ENCODE measurements at regions not wholly inside any gene's neighbourhood (a gene's known extent, or its start where the extent isn't known, plus 50 kb on each side); places are given as distances from the start of the nearest gene placed in this dataset.
A peak's percentile ranks its signal among the peaks of the same experiment; 100 is the strongest.
"Not testable (repeated sequence)": the region's sequence is repeated elsewhere in the genome, so short reads cannot be mapped to it uniquely, and the experiment has no call there.

GRCh38 chr5:104456122-104456521 is 893.5 kb upstream of the NUDT12 start:
- no peak overlapping the region for H3K27ac ChIP-seq (ENCODE audit: low read depth, low read length)
- no peaks in the 10 kb centered on the region for H3K27me3 Mint-ChIP-seq (ENCODE audit: insufficient read depth)
- H3K36me3 Mint-ChIP-seq (ENCODE audit: low read depth) = peaks cover 2% of the 10 kb centered on the region
- H3K9me3 ChIP-seq (ENCODE audit: control insufficient read depth, low read length) = peaks cover 5% of the 10 kb centered on the region
- H3K27me3 ChIP-seq (ENCODE audit: control insufficient read depth, insufficient read depth, low read length, poor library complexity, severe bottlenecking) = no peaks in the 10 kb centered on the region
- peaks cover 11% of the 10 kb centered on the region for H3K4me1 Mint-ChIP-seq
- H3K4me3 Mint-ChIP-seq = no peak overlapping the region
- TF ChIP-seq, protein P1, sequence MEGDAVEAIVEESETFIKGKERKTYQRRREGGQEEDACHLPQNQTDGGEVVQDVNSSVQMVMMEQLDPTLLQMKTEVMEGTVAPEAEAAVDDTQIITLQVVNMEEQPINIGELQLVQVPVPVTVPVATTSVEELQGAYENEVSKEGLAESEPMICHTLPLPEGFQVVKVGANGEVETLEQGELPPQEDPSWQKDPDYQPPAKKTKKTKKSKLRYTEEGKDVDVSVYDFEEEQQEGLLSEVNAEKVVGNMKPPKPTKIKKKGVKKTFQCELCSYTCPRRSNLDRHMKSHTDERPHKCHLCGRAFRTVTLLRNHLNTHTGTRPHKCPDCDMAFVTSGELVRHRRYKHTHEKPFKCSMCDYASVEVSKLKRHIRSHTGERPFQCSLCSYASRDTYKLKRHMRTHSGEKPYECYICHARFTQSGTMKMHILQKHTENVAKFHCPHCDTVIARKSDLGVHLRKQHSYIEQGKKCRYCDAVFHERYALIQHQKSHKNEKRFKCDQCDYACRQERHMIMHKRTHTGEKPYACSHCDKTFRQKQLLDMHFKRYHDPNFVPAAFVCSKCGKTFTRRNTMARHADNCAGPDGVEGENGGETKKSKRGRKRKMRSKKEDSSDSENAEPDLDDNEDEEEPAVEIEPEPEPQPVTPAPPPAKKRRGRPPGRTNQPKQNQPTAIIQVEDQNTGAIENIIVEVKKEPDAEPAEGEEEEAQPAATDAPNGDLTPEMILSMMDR (conservative IDR thresholded peaks at IDR 0.05) = no peak
- H3K27ac Mint-ChIP-seq = no peak overlapping the region
- H3K36me3 ChIP-seq (ENCODE audit: control insufficient read depth, insufficient read depth, low read length) = no peaks in the 10 kb centered on the region
- H3K9ac ChIP-seq (ENCODE audit: extremely low read depth, low read length, poor library complexity, severe bottlenecking) = no peak overlapping the region
- no peaks in the 10 kb centered on the region for H3K4me1 ChIP-seq (ENCODE audit: control insufficient read depth, insufficient read depth, low read length)
- no peak for DNase-seq
- 90% methylated on average over 3 of the region's 3 CpGs; no CpG with 5 or more reads in 1 of the 2 experiments for WGBS, 2 experiments (ENCODE audit: insufficient coverage in 1 of 2, insufficient read length in 1 of 2)
- H3K4me3 ChIP-seq (ENCODE audit: low read length) = no peak overlapping the region
- H3K9me3 Mint-ChIP-seq = peaks cover 8% of the 10 kb centered on the region

DNA sequence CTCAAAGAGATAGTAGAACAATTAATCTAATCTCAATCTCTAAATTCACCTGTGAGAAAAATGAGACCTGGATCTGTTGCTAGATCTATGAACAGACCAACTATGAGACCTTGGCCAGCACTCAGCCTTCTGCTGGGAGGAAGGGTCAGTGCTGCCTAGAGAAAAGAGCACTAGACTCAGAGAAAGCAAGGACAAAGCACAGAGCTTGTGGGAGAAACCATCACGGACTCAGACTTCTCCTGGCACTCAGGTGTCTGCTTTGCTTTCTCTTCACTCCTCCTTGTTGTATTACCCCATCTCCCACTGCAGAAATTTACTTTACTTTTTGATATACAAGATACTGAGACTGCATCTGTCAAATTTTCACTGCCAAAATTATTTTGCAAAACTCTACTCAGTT is 890.0 kb upstream of the NUDT12 start:
- no peak overlapping the region for H3K27ac ChIP-seq (ENCODE audit: low read depth, low read length)
- 60 to 83% methylated on average over 1 of the region's 1 CpG for WGBS, 2 experiments (ENCODE audit: insufficient coverage in 1 of 2, insufficient read length in 1 of 2)
- H3K4me3 ChIP-seq (ENCODE audit: low read length) = no peak overlapping the region
- no peaks in the 10 kb centered on the region for H3K9me3 ChIP-seq (ENCODE audit: control insufficient read depth, low read length)
- peak; percentile 54 for DNase-seq
- H3K9me3 Mint-ChIP-seq = peaks cover 13% of the 10 kb centered on the region
- H3K36me3 Mint-ChIP-seq (ENCODE audit: low read depth) = no peaks in the 10 kb centered on the region
- H3K4me3 Mint-ChIP-seq = peak overlapping the region; percentile 80
- peak overlapping the region; percentile 100 for H3K27ac Mint-ChIP-seq
- no peak overlapping the region for H3K9ac ChIP-seq (ENCODE audit: extremely low read depth, low read length, poor library complexity, severe bottlenecking)
- no peaks in the 10 kb centered on the region for H3K27me3 Mint-ChIP-seq (ENCODE audit: insufficient read depth)
- H3K27me3 ChIP-seq (ENCODE audit: control insufficient read depth, insufficient read depth, low read length, poor library complexity, severe bottlenecking) = no peaks in the 10 kb centered on the region
- H3K4me1 ChIP-seq (ENCODE audit: control insufficient read depth, insufficient read depth, low read length) = no peaks in the 10 kb centered on the region
- peaks cover 11% of the 10 kb centered on the region for H3K4me1 Mint-ChIP-seq
- TF ChIP-seq, protein P1 (conservative IDR thresholded peaks at IDR 0.05) = no peak
- H3K36me3 ChIP-seq (ENCODE audit: control insufficient read depth, insufficient read depth, low read length) = no peaks in the 10 kb centered on the region

DNA sequence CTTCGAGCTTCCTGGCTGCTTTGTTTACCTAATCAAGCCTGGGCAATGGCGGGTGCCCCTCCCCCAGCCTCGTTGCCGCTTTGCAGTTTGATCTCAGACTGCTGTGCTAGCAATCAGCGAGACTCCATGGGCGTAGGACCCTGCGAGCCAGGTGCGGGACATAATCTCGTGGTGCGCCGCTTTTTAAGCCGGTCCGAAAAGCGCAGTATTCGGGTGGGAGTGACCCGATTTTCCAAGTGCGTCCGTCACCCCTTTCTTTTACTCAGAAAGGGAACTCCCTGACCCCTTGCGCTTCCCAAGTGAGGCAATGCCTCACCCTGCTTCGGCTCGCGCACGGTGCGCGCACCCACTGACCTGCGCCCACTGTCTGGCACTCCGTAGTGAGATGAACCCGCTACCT is 889.3 kb upstream of the NUDT12 start:
- peaks cover 11% of the 10 kb centered on the region for H3K4me1 Mint-ChIP-seq
- H3K9ac ChIP-seq (ENCODE audit: extremely low read depth, low read length, poor library complexity, severe bottlenecking); H3K9me3 ChIP-seq (ENCODE audit: control insufficient read depth, low read length); H3K36me3 Mint-ChIP-seq (ENCODE audit: low read depth); H3K27me3 Mint-ChIP-seq (ENCODE audit: insufficient read depth); H3K27me3 ChIP-seq (ENCODE audit: control insufficient read depth, insufficient read depth, low read length, poor library complexity, severe bottlenecking); H3K36me3 ChIP-seq (ENCODE audit: control insufficient read depth, insufficient read depth, low read length); H3K4me3 ChIP-seq (ENCODE audit: low read length); H3K4me1 ChIP-seq (ENCODE audit: control insufficient read depth, insufficient read depth, low read length); H3K27ac ChIP-seq (ENCODE audit: low read depth, low read length): not testable (repeated sequence)
- peaks cover 13% of the 10 kb centered on the region for H3K9me3 Mint-ChIP-seq
- DNase-seq = peak; percentile 62
- peak overlapping the region; percentile 80 for H3K4me3 Mint-ChIP-seq
- H3K27ac Mint-ChIP-seq = peak overlapping the region; percentile 100
- WGBS, 2 experiments (ENCODE audit: insufficient coverage in 1 of 2, insufficient read length in 1 of 2) = 92 to 98% methylated on average over 8 to 28 of the region's 28 CpGs

GRCh38 chr5:104444656-104445055 is 882.1 kb upstream of the NUDT12 start:
- no peak overlapping the region for H3K4me3 Mint-ChIP-seq
- Histone ChIP-seq H3K9me3 (ENCODE audit: control insufficient read depth, low read length) (no peaks in the 10 kb centered on the region), H3K36me3 (ENCODE audit: control insufficient read depth, insufficient read depth, low read length) (no peaks in the 10 kb centered on the region), H3K4me3 (ENCODE audit: low read length) (no peak overlapping the region), H3K27me3 (ENCODE audit: control insufficient read depth, insufficient read depth, low read length, poor library complexity, severe bottlenecking) (no peaks in the 10 kb centered on the region), H3K27ac (ENCODE audit: low read depth, low read length) (no peak overlapping the region), H3K4me1 (ENCODE audit: control insufficient read depth, insufficient read depth, low read length) (no peaks in the 10 kb centered on the region), H3K9ac (ENCODE audit: extremely low read depth, low read length, poor library complexity, severe bottlenecking) (no peak overlapping the region)
- H3K36me3 Mint-ChIP-seq (ENCODE audit: low read depth) = no peaks in the 10 kb centered on the region
- TF ChIP-seq, protein P1 (conservative IDR thresholded peaks at IDR 0.05) = no peak
- H3K27ac Mint-ChIP-seq = no peak overlapping the region
- DNase-seq = no peak
- 91 to 95% methylated on average over 5 of the region's 5 CpGs for WGBS, 2 experiments (ENCODE audit: insufficient coverage in 1 of 2, insufficient read length in 1 of 2)
- H3K9me3 Mint-ChIP-seq = peaks cover 7% of the 10 kb centered on the region
- H3K27me3 Mint-ChIP-seq (ENCODE audit: insufficient read depth) = no peaks in the 10 kb centered on the region
- H3K4me1 Mint-ChIP-seq = no peaks in the 10 kb centered on the region

Data from endodermal cell (in vitro differentiated cells).